ENCODE measurements at regions not wholly inside any gene's neighbourhood (a gene's known extent, or its start where the extent isn't known, plus 50 kb on each side); places are given as distances from the start of the nearest gene placed in this dataset.

DNA sequence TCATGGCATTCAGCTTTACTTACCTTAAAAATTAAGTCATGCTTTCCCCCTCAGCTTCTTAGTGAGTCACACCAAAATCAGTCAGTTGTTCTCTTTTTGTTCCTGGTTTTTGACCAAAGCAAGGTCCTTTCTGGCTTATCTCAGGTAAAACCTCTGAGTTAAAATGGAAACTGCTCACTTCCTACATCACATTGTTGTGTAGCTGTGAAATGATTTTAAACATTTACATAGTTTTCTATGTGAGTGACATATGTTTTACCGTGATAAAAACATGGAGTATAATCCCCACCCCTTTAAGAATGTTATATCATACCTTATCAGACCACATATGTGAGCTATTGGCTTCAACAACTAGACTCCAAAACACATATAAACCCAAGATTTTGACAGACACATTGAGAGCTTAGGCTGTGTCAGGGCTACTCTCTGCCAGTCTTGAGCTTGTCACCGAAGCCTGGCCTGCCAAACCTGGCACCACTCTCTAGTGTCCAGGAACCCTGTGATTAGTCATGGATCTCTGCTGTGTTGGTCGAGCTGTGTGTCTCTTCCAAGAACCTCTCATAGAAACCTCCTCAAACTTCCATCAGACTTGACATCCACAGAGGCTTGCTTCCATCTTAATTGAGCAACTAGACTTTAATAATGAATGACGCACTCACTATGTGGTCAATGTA lies 113.7 kb upstream of the FOXN2 start:
- no peaks in the 10 kb centered on the region for H3K27me3 ChIP-seq (ENCODE audit: control insufficient read depth in 2 of 2, insufficient read depth in 2 of 2, low read length in 2 of 2)
- H3K79me2 ChIP-seq (ENCODE audit: control insufficient read depth, insufficient read depth, low read length) = no peaks in the 10 kb centered on the region
- FAIRE-seq (no peak), DNase-seq (ENCODE audit: extremely low read depth in 1 of 4, low spot score in 3 of 4) (peak in 2 of 4 experiments; percentile 26 to 35), ATAC-seq (peak; percentile 34)
- no peaks in the 10 kb centered on the region for H3K9me3 ChIP-seq (replicated peaks; ENCODE audit: control insufficient read depth, insufficient read depth, low read depth, low read length)
- CTCF ChIA-PET (ENCODE audit: low intra/inter-chr PET ratio) = interaction anchor here (0.6 kb wide), 1 partner anchor 24 kb away, joined by 5 read pairs; no protein-coding TSS in a partner anchor
- H3K36me3 ChIP-seq (ENCODE audit: control insufficient read depth, insufficient read depth, low read length) = no peaks in the 10 kb centered on the region
- H3K4me1 ChIP-seq (replicated peaks in 1 of 2; ENCODE audit: control insufficient read depth in 2 of 2, insufficient read depth in 2 of 2, low read length in 2 of 2) = peaks cover 3 to 17% of the 10 kb centered on the region in 2 experiments; a peak in 3 of 5 replicates
- BruUV-seq (replicated peaks) = no TSS peak
- no peak overlapping the region for H3K4me3 ChIP-seq
- H4K20me1 ChIP-seq (replicated peaks; ENCODE audit: control insufficient read depth, insufficient read depth, low read length) = no peaks in the 10 kb centered on the region
- in situ Hi-C loops (cut with MboI) (no loop called here), intact Hi-C loops (cut with micrococcal nuclease) (no loop called here)
- WGBS (ENCODE audit: insufficient coverage, low coverage, missing lambda C conversion rate) = 50% methylated on average over 4 of the region's 4 CpGs
- POLR2A ChIA-PET = interaction anchor here (0.7 to 1.3 kb wide), 5 partner anchors 9 to 66 kb away, joined by 3 to 7 read pairs (median 3); no protein-coding TSS in a partner anchor
- H3K27ac ChIP-seq (ENCODE audit: extremely low read depth, low read depth, low read length) = no peak overlapping the region
- H2AFZ ChIP-seq (ENCODE audit: low read depth, low read length) = peak overlapping the region; percentile 26
- H3K9me1 ChIP-seq (ENCODE audit: control insufficient read depth, insufficient read depth, low read length) = no peaks in the 10 kb centered on the region
- H3K9ac ChIP-seq (ENCODE audit: insufficient read depth in 1 of 2, low read depth in 2 of 2, low read length in 2 of 2) = peak overlapping the region in 1 of 2 experiments; percentile 60; a peak in 1 of 4 replicates
- no peak overlapping the region for H3K4me2 ChIP-seq (ENCODE audit: insufficient read depth, low read length)
- 0 out of 4 replicates have a peak, but pooled peaks of 1 of the 2 experiments have one; percentile 5 for TF ChIP-seq RAD21 (CRISPR knock-in tag; conservative IDR thresholded peaks at IDR 0.05 in 1 of 2, IDR thresholded peaks at IDR 0.05 in 1 of 2)
- TF ChIP-seq, protein P1, sequence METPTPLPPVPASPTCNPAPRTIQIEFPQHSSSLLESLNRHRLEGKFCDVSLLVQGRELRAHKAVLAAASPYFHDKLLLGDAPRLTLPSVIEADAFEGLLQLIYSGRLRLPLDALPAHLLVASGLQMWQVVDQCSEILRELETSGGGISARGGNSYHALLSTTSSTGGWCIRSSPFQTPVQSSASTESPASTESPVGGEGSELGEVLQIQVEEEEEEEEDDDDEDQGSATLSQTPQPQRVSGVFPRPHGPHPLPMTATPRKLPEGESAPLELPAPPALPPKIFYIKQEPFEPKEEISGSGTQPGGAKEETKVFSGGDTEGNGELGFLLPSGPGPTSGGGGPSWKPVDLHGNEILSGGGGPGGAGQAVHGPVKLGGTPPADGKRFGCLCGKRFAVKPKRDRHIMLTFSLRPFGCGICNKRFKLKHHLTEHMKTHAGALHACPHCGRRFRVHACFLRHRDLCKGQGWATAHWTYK (CRISPR knock-in tag; IDR thresholded peaks at IDR 0.05) = no peak
- TF ChIP-seq, protein P2, sequence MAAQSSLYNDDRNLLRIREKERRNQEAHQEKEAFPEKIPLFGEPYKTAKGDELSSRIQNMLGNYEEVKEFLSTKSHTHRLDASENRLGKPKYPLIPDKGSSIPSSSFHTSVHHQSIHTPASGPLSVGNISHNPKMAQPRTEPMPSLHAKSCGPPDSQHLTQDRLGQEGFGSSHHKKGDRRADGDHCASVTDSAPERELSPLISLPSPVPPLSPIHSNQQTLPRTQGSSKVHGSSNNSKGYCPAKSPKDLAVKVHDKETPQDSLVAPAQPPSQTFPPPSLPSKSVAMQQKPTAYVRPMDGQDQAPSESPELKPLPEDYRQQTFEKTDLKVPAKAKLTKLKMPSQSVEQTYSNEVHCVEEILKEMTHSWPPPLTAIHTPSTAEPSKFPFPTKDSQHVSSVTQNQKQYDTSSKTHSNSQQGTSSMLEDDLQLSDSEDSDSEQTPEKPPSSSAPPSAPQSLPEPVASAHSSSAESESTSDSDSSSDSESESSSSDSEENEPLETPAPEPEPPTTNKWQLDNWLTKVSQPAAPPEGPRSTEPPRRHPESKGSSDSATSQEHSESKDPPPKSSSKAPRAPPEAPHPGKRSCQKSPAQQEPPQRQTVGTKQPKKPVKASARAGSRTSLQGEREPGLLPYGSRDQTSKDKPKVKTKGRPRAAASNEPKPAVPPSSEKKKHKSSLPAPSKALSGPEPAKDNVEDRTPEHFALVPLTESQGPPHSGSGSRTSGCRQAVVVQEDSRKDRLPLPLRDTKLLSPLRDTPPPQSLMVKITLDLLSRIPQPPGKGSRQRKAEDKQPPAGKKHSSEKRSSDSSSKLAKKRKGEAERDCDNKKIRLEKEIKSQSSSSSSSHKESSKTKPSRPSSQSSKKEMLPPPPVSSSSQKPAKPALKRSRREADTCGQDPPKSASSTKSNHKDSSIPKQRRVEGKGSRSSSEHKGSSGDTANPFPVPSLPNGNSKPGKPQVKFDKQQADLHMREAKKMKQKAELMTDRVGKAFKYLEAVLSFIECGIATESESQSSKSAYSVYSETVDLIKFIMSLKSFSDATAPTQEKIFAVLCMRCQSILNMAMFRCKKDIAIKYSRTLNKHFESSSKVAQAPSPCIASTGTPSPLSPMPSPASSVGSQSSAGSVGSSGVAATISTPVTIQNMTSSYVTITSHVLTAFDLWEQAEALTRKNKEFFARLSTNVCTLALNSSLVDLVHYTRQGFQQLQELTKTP (IDR thresholded peaks at IDR 0.05; ENCODE audit: low read depth in 1 of 2, partially characterized antibody in 2 of 2) = peak in 1 of 2 experiments; percentile 72
- no peak for TF ChIP-seq ZBTB8A (IDR thresholded peaks at IDR 0.05; ENCODE audit: partially characterized antibody)
- no peak; the same call in 1 of the 2 replicates for TF ChIP-seq JUND (IDR thresholded peaks at IDR 0.05; ENCODE audit: borderline replicate concordance, low read depth, low read length)
- TF ChIP-seq JUND (tag; IDR thresholded peaks at IDR 0.05; ENCODE audit: borderline replicate concordance, low read depth, low read length) = peak; percentile 50; the same call in 1 of the 3 replicates
- no peak for TF ChIP-seq HSF4 (CRISPR knock-in tag; IDR thresholded peaks at IDR 0.05; ENCODE audit: borderline replicate concordance)
- no peak for TF ChIP-seq RFX7 (CRISPR knock-in tag; IDR thresholded peaks at IDR 0.05)
- TF ChIP-seq EP300 (IDR thresholded peaks at IDR 0.05; ENCODE audit: low read length) = peak; percentile 41; the same call in 1 of the 2 replicates
- TF ChIP-seq ZFP36 (IDR thresholded peaks at IDR 0.05; ENCODE audit: low read depth, low read length, partially characterized antibody) = no peak
- TF ChIP-seq KDM1A (IDR thresholded peaks at IDR 0.05) = peak in 1 of 2 experiments; percentile 18; a peak in 1 of 4 replicates
- TF ChIP-seq NFIC (IDR thresholded peaks at IDR 0.05) = peak; percentile 6; the same call in 1 of the 2 replicates
- TF ChIP-seq SMARCA4 (IDR thresholded peaks at IDR 0.05) = peak; percentile 40; the same call in 1 of the 2 replicates
- no peak for TF ChIP-seq POLR2G (IDR thresholded peaks at IDR 0.05; ENCODE audit: low read depth, low read length)
- TF ChIP-seq CTBP1 (IDR thresholded peaks at IDR 0.05; ENCODE audit: borderline replicate concordance) = peak; percentile 31; the same call in 1 of the 2 replicates
- TF ChIP-seq, protein P3, sequence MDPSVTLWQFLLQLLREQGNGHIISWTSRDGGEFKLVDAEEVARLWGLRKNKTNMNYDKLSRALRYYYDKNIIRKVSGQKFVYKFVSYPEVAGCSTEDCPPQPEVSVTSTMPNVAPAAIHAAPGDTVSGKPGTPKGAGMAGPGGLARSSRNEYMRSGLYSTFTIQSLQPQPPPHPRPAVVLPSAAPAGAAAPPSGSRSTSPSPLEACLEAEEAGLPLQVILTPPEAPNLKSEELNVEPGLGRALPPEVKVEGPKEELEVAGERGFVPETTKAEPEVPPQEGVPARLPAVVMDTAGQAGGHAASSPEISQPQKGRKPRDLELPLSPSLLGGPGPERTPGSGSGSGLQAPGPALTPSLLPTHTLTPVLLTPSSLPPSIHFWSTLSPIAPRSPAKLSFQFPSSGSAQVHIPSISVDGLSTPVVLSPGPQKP (CRISPR knock-in tag; IDR thresholded peaks at IDR 0.05) = no peak

Measured in K562 (cell line).